IMR-90 (cell line): ENCODE measurements at regions not wholly inside any gene's neighbourhood (a gene's known extent, or its start where the extent isn't known, plus 50 kb on each side); places are given as distances from the start of the nearest gene placed in this dataset.

Source experiments
- ATAC-seq: fragments of 200-7000 bp; cut with Tn5 transposase; 2 replicates; pipeline ENCODE4 v1.9.1; 2020; ENCODE audit warnings: low read depth, mild to moderate bottlenecking, moderate library complexity
- BruUV-seq: library from RNA; stranded (reverse); fragments of 400-500 nt; replicated peaks from 2 replicates; lab custom pipeline; 2021; lab: Mats Ljungman, UMichigan
- CTCF ChIA-PET: fragments of 300-600 bp; formaldehyde crosslinking; extraction: SDS; loops from one replicate; lab custom pipeline; 2021; ENCODE audit warnings: antibody characterized with exemption; lab: Yijun Ruan, JAX
- POLR2A ChIA-PET: fragments of 300-600 bp; sonication (Branson Sonifier 250); formaldehyde crosslinking; loops from one replicate; lab custom pipeline; 2022; ENCODE audit warnings: antibody characterized with exemption; ENCODE audit not compliant: unreplicated experiment; lab: Charles Lee
- DNase-seq: peaks from one replicate; pipeline ENCODE4 v3.0.0; 2013
- H2AFZ ChIP-seq: replicated peaks from 2 replicates; pipeline ENCODE3; 2013; ENCODE audit warnings: low read length, mild to moderate bottlenecking; ENCODE audit not compliant: poor library complexity
- H2AK5ac ChIP-seq: 2 replicates; pipeline ENCODE4 v1.6.1; 2013; ENCODE audit warnings: low read depth, low read length, inconsistent platforms
- H2AK9ac ChIP-seq: replicated peaks from 2 replicates; pipeline ENCODE3; 2013; ENCODE audit warnings: mild to moderate bottlenecking, low read depth, low read length, moderate library complexity; ENCODE audit not compliant: poor library complexity
- H2BK120ac ChIP-seq: 2 replicates; pipeline ENCODE4 v1.6.1; 2013; ENCODE audit warnings: low read depth, low read length, inconsistent platforms
- H2BK15ac ChIP-seq: 3 replicates; pipeline ENCODE4 v1.6.1; 2013; ENCODE audit warnings: low read depth, low read length, inconsistent platforms
- H2BK20ac ChIP-seq: 2 replicates; pipeline ENCODE4 v1.6.1; 2013; ENCODE audit warnings: low read depth, mild to moderate bottlenecking, inconsistent platforms, low read length, moderate library complexity
- H2BK5ac ChIP-seq: 2 replicates; pipeline ENCODE4 v1.6.1; 2013; ENCODE audit warnings: mild to moderate bottlenecking, low read depth, low read length, inconsistent platforms; ENCODE audit not compliant: poor library complexity, severe bottlenecking
- H3K14ac ChIP-seq: replicated peaks from 2 replicates; pipeline ENCODE4 v1.6.1; 2013; ENCODE audit warnings: low read depth, low read length, inconsistent platforms
- H3K18ac ChIP-seq: 2 replicates; pipeline ENCODE4 v1.6.1; 2013; ENCODE audit warnings: low read depth, low read length, control low read depth
- H3K23ac ChIP-seq: 2 replicates; pipeline ENCODE4 v1.6.1; 2013; ENCODE audit warnings: low read depth, low read length, inconsistent platforms
- H3K27ac ChIP-seq: 2 replicates; pipeline ENCODE4 v1.5.1; 2013; ENCODE audit warnings: mild to moderate bottlenecking, control low read depth, low read length; ENCODE audit not compliant: insufficient read depth
- H3K27me3 ChIP-seq: 2 replicates; pipeline ENCODE4 v1.6.1; 2013; ENCODE audit warnings: low read length; ENCODE audit not compliant: control insufficient read depth, insufficient read depth
- H3K36me3 ChIP-seq: 2 replicates; pipeline ENCODE4 v1.6.1; 2013; ENCODE audit warnings: low read length, mixed read lengths; ENCODE audit not compliant: control insufficient read depth, insufficient read depth
- H3K4ac ChIP-seq: 2 replicates; pipeline ENCODE4 v1.6.1; 2013; ENCODE audit warnings: low read depth, low read length, inconsistent platforms
- H3K4me1 ChIP-seq: 2 replicates; pipeline ENCODE4 v1.6.1; 2013; ENCODE audit warnings: low read length, mixed read lengths; ENCODE audit not compliant: control insufficient read depth, insufficient read depth
- H3K4me2 ChIP-seq: 2 replicates; pipeline ENCODE4 v1.6.1; 2013; ENCODE audit warnings: low read depth, mild to moderate bottlenecking, control low read depth, low read length, moderate library complexity
- H3K4me3 ChIP-seq: 2 replicates; pipeline ENCODE4 v1.5.1; 2013; ENCODE audit warnings: low read depth, mild to moderate bottlenecking, control low read depth, low read length, moderate library complexity; ENCODE audit not compliant: insufficient read depth
- H3K56ac ChIP-seq: 2 replicates; pipeline ENCODE4 v1.6.1; 2013; ENCODE audit warnings: low read length, inconsistent platforms; ENCODE audit not compliant: insufficient read depth; ENCODE audit errors: extremely low read depth
- H3K79me1 ChIP-seq, 2 experiments: 2 replicates each; pipeline ENCODE4 v1.6.1; 2013; ENCODE audit warnings: low read length in 2 of 2, inconsistent platforms in 1 of 2, low read depth in 1 of 2
- H3K9ac ChIP-seq: 2 replicates; pipeline ENCODE4 v1.6.1; 2013; ENCODE audit warnings: low read depth, low read length, control low read depth
- H3K9me1 ChIP-seq: 2 replicates; pipeline ENCODE4 v1.6.1; 2013; ENCODE audit warnings: low read length, inconsistent platforms; ENCODE audit not compliant: insufficient read depth
- H3K9me3 ChIP-seq: 2 replicates; pipeline ENCODE4 v1.6.1; 2013; ENCODE audit warnings: low read length; ENCODE audit not compliant: control insufficient read depth, insufficient read depth
- H4K20me1 ChIP-seq: 2 replicates; pipeline ENCODE4 v1.6.1; 2013; ENCODE audit warnings: low read length, inconsistent platforms; ENCODE audit not compliant: insufficient read depth
- H4K5ac ChIP-seq: 2 replicates; pipeline ENCODE4 v1.6.1; 2013; ENCODE audit warnings: mild to moderate bottlenecking, low read depth, low read length, control low read depth
- H4K8ac ChIP-seq, 2 experiments: 2 replicates each; pipeline ENCODE4 v1.6.1; 2013; ENCODE audit warnings: low read depth in 2 of 2, low read length in 2 of 2, control low read depth in 1 of 2, inconsistent platforms in 1 of 2
- H4K91ac ChIP-seq: 2 replicates; pipeline ENCODE4 v1.6.1; 2013; ENCODE audit warnings: low read depth, low read length, inconsistent platforms; ENCODE audit not compliant: insufficient read depth
- CTCF ChIP-seq: conservative IDR thresholded peaks from 2 replicates; pipeline ENCODE4 v1.5.1; 2012; ENCODE audit warnings: mild to moderate bottlenecking, low read depth, low read length, improper control_type of control experiment
- FOS ChIP-seq: fragments of 150-350 bp; IDR thresholded peaks from 2 replicates; pipeline ENCODE4 v1.6.1; 2016; ENCODE audit warnings: low read depth, low read length
- MAFK ChIP-seq: IDR thresholded peaks from 2 replicates; pipeline ENCODE4 v1.6.1; 2012; ENCODE audit warnings: low read depth, low read length, improper control_type of control experiment
- NFE2L2 ChIP-seq: fragments of 150-350 bp; IDR thresholded peaks from 2 replicates; pipeline ENCODE4 v1.6.1; 2016; ENCODE audit warnings: low read depth, mild to moderate bottlenecking, low read length
- SMC3 ChIP-seq: fragments of 150-350 bp; IDR thresholded peaks from 2 replicates; pipeline ENCODE4 v1.6.1; 2016; ENCODE audit warnings: low read depth, mild to moderate bottlenecking, antibody characterized with exemption, low read length, moderate library complexity
- WGBS, 2 experiments: methylation state at CpG; one replicate each; pipeline versions ENCODE4 v1.1.5 to v1.1.7; 2013; ENCODE audit warnings: missing lambda C conversion rate in 2 of 2; ENCODE audit not compliant: insufficient read length in 1 of 2; ENCODE audit errors: extremely low coverage in 2 of 2; 5-methylcytosine and 5-hydroxymethylcytosine counted together
- dilution Hi-C: fragments of 300-500 bp; cut with HindIII; formaldehyde crosslinking; loops from one replicate; pipeline ENCODE4 v1.14.3; 2018; ENCODE audit warnings: low sequenced_read_pairs; ENCODE audit not compliant: unreplicated experiment
- in situ Hi-C: fragments of 300-500 bp; cut with MboI; formaldehyde crosslinking; loops from 3 replicates; pipeline ENCODE4 v1.14.3; 2019; ENCODE audit warnings: low sequenced_read_pairs, inconsistent platforms, mixed read lengths
- intact Hi-C: fragments of 100-400 bp; cut with micrococcal nuclease; formaldehyde crosslinking; loops from 2 replicates; pipeline ENCODE4 v1.10.0; 2022

DNA sequence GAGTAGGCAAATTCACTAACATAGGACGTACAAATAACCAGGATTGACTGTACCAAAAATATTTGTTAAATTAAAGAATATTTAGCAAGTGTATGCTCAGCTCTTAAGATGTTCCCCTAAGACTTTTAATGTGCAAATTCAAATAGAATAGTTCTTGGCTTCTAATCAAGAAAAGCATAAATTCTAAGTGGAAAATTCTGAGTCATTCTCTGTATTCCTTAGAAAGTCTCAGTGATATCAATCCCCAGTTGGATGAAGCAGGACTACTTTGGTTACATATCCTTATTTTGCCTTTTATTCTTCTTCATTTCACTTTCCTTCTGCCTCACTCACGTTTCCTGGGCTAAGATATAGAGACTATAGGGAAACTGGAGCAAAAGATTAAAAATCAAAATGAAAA, 130.2 kb downstream of the IFI44 start:
- Histone ChIP-seq H3K4me2 (no peak overlapping the region), H3K18ac (no peak overlapping the region), H3K14ac (no peak overlapping the region), H4K5ac (no peak overlapping the region), H3K9me1 (no peaks in the 10 kb centered on the region), H2BK20ac (no peak overlapping the region), H3K4me3 (no peak overlapping the region), H2AK9ac (no peak overlapping the region), H3K27me3 (no peaks in the 10 kb centered on the region), H3K23ac (no peak overlapping the region), H4K91ac (no peak overlapping the region), H3K56ac (no peak overlapping the region), H3K36me3 (no peaks in the 10 kb centered on the region), H2BK15ac (no peak overlapping the region), H3K4me1 (no peaks in the 10 kb centered on the region), H3K79me1 (no peaks in the 10 kb centered on the region), H2AFZ (no peak overlapping the region), H4K8ac (no peak overlapping the region), H2BK120ac (no peak overlapping the region), H2BK5ac (no peak overlapping the region), H4K20me1 (no peaks in the 10 kb centered on the region), H3K27ac (no peak overlapping the region), H3K9ac (no peak overlapping the region), H3K4ac (no peak overlapping the region), H3K9me3 (no peaks in the 10 kb centered on the region), H2AK5ac (no peak overlapping the region)
- WGBS, 2 experiments = no CpG with 5 or more reads among the region's 2 CpGs
- BruUV-seq = no TSS peak
- intact Hi-C loops (no loop called here), dilution Hi-C loops (no loop called here), in situ Hi-C loops (no loop called here)
- TF ChIP-seq MAFK (no peak), CTCF (no peak), NFE2L2 (no peak), SMC3 (no peak), FOS (no peak)
- ATAC-seq (no peak), DNase-seq (peak; percentile 48)
- ChIA-PET POLR2A (no interaction called here), CTCF (interaction anchor here (0.6 kb wide), 1 partner anchor 1710 kb away, joined by 4 read pairs; no protein-coding TSS in a partner anchor)
